ENCODE measurements at regions not wholly inside any gene's neighbourhood (a gene's known extent, or its start where the extent isn't known, plus 50 kb on each side); places are given as distances from the start of the nearest gene placed in this dataset.

- no peak overlapping the region for H3K4me3 ChIP-seq (IDR thresholded peaks at IDR 0.05; ENCODE audit: insufficient read depth, low read depth, low read length)
- no peak overlapping the region for H3K9ac ChIP-seq
- H2AFZ ChIP-seq (ENCODE audit: low read depth) = no peak overlapping the region
- TF ChIP-seq CTCF (conservative IDR thresholded peaks at IDR 0.05; ENCODE audit: low read depth, low read length) = no peak
- no peaks in the 10 kb centered on the region for H4K20me1 ChIP-seq (ENCODE audit: insufficient read depth)
- no peak overlapping the region for H3K27ac ChIP-seq
- no peaks in the 10 kb centered on the region for H3K79me2 ChIP-seq (ENCODE audit: insufficient read depth, low read depth)
- H3K4me2 ChIP-seq = no peak overlapping the region
- no peaks in the 10 kb centered on the region for H3K4me1 ChIP-seq (ENCODE audit: low read depth, poor library complexity, severe bottlenecking)
- H3K27me3 ChIP-seq (ENCODE audit: insufficient read depth, low read depth) = no peaks in the 10 kb centered on the region
- H3K36me3 ChIP-seq (ENCODE audit: insufficient read depth) = no peaks in the 10 kb centered on the region
These were observed 176.9 kb upstream of the ID4 start for GRCh38 chr6:19660123-19660910.

- no peaks in the 10 kb centered on the region for H3K4me1 ChIP-seq (ENCODE audit: low read depth, poor library complexity, severe bottlenecking)
These were observed 174.3 kb upstream of the ID4 start for GRCh38 chr6:19662911-19663310.

GRCh38 chr6:19663479-19663878 is 173.7 kb upstream of the ID4 start:
- no peak for TF ChIP-seq CTCF (conservative IDR thresholded peaks at IDR 0.05; ENCODE audit: low read depth, low read length)
- H3K79me2 ChIP-seq (ENCODE audit: insufficient read depth, low read depth) = no peaks in the 10 kb centered on the region
- no peak overlapping the region for H3K9ac ChIP-seq
- H3K27me3 ChIP-seq (ENCODE audit: insufficient read depth, low read depth) = no peaks in the 10 kb centered on the region
- no peaks in the 10 kb centered on the region for H3K36me3 ChIP-seq (ENCODE audit: insufficient read depth)
- H3K4me2 ChIP-seq = no peak overlapping the region
- no peak overlapping the region for H3K4me3 ChIP-seq (IDR thresholded peaks at IDR 0.05; ENCODE audit: insufficient read depth, low read depth, low read length)
- no peak overlapping the region for H2AFZ ChIP-seq (ENCODE audit: low read depth)
- H3K4me1 ChIP-seq (ENCODE audit: low read depth, poor library complexity, severe bottlenecking) = peaks cover 4% of the 10 kb centered on the region
- no peaks in the 10 kb centered on the region for H4K20me1 ChIP-seq (ENCODE audit: insufficient read depth)
- no peak overlapping the region for H3K27ac ChIP-seq

More at GRCh38 chr6:19662911-19663310, 174.3 kb upstream of the ID4 start:
- Histone ChIP-seq H2AFZ (ENCODE audit: low read depth) (no peak overlapping the region), H3K4me2 (no peak overlapping the region), H3K27me3 (ENCODE audit: insufficient read depth, low read depth) (no peaks in the 10 kb centered on the region), H4K20me1 (ENCODE audit: insufficient read depth) (no peaks in the 10 kb centered on the region), H3K4me3 (IDR thresholded peaks at IDR 0.05; ENCODE audit: insufficient read depth, low read depth, low read length) (no peak overlapping the region), H3K79me2 (ENCODE audit: insufficient read depth, low read depth) (no peaks in the 10 kb centered on the region), H3K36me3 (ENCODE audit: insufficient read depth) (no peaks in the 10 kb centered on the region), H3K9ac (no peak overlapping the region), H3K27ac (no peak overlapping the region)
- no peak for TF ChIP-seq CTCF (conservative IDR thresholded peaks at IDR 0.05; ENCODE audit: low read depth, low read length)

GRCh38 chr6:19664050-19664449 is 173.1 kb upstream of the ID4 start:
- no peaks in the 10 kb centered on the region for H3K27me3 ChIP-seq (ENCODE audit: insufficient read depth, low read depth)
- no peaks in the 10 kb centered on the region for H4K20me1 ChIP-seq (ENCODE audit: insufficient read depth)
- no peak overlapping the region for H2AFZ ChIP-seq (ENCODE audit: low read depth)
- H3K36me3 ChIP-seq (ENCODE audit: insufficient read depth) = no peaks in the 10 kb centered on the region
- H3K4me3 ChIP-seq (IDR thresholded peaks at IDR 0.05; ENCODE audit: insufficient read depth, low read depth, low read length) = no peak overlapping the region
- H3K4me2 ChIP-seq = no peak overlapping the region
- H3K79me2 ChIP-seq (ENCODE audit: insufficient read depth, low read depth) = no peaks in the 10 kb centered on the region
- peaks cover 9% of the 10 kb centered on the region for H3K4me1 ChIP-seq (ENCODE audit: low read depth, poor library complexity, severe bottlenecking)
- H3K9ac ChIP-seq = no peak overlapping the region
- H3K27ac ChIP-seq = no peak overlapping the region
- TF ChIP-seq CTCF (conservative IDR thresholded peaks at IDR 0.05; ENCODE audit: low read depth, low read length) = no peak
